ENCODE measurements at regions not wholly inside any gene's neighbourhood (a gene's known extent, or its start where the extent isn't known, plus 50 kb on each side); places are given as distances from the start of the nearest gene placed in this dataset.

DNA sequence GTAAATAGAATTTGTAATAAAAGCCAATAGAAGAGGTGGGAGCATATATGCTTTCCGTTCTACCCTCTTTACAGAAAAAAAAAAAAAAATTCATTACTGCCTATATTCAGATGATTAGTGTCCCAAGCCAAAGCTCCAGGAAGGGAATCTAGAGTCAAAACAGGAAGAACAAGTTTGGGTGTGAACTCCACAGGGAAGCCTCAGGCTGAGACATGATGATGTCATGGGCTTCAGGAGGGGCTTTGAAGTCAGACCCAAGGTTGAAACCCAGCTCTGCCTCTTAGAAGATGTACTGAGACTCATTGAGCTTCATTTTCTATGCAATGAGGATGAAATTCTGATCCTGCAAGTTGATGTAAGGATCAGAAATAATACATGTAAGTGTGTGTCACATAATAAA is 250.0 kb upstream of the ADGRL2 start:
- H3K9me3 ChIP-seq (ENCODE audit: control insufficient read depth, low read length, poor library complexity, severe bottlenecking), result no peaks in the 10 kb centered on the region
- DNase-seq, result no peak
- H3K27me3 Mint-ChIP-seq, result no peaks in the 10 kb centered on the region
- no peaks in the 10 kb centered on the region for H3K4me1 Mint-ChIP-seq
- H3K27ac Mint-ChIP-seq, result no peak overlapping the region
- no peak for ATAC-seq
- H3K36me3 Mint-ChIP-seq (ENCODE audit: low read depth), result no peaks in the 10 kb centered on the region
- no peak overlapping the region for H3K4me3 Mint-ChIP-seq

- Mint-ChIP-seq H3K4me1 (no peaks in the 10 kb centered on the region), H3K27ac (no peak overlapping the region), H3K4me3 (no peak overlapping the region), H3K36me3 (ENCODE audit: low read depth) (no peaks in the 10 kb centered on the region), H3K27me3 (no peaks in the 10 kb centered on the region)
- ATAC-seq (no peak), DNase-seq (no peak)
- H3K9me3 ChIP-seq (ENCODE audit: control insufficient read depth, low read length, poor library complexity, severe bottlenecking), result no peaks in the 10 kb centered on the region
Observed at GRCh38 chr1:81549588-81550127, 251.1 kb upstream of the ADGRL2 start.

- no peak overlapping the region for H3K27ac Mint-ChIP-seq
- H3K27me3 Mint-ChIP-seq, result no peaks in the 10 kb centered on the region
- DNase-seq, result no peak
- H3K4me1 Mint-ChIP-seq, result no peaks in the 10 kb centered on the region
- no peak for ATAC-seq
- no peak overlapping the region for H3K4me3 Mint-ChIP-seq
- H3K36me3 Mint-ChIP-seq (ENCODE audit: low read depth), result no peaks in the 10 kb centered on the region
- H3K9me3 ChIP-seq (ENCODE audit: control insufficient read depth, low read length, poor library complexity, severe bottlenecking), result no peaks in the 10 kb centered on the region
Observed at GRCh38 chr1:81548918-81549587, 251.7 kb upstream of the ADGRL2 start.

GRCh38 chr1:81547912-81548303 is 252.8 kb upstream of the ADGRL2 start:
- Mint-ChIP-seq H3K4me1 (no peaks in the 10 kb centered on the region), H3K4me3 (no peak overlapping the region), H3K36me3 (ENCODE audit: low read depth) (no peaks in the 10 kb centered on the region), H3K27ac (no peak overlapping the region), H3K27me3 (no peaks in the 10 kb centered on the region)
- H3K9me3 ChIP-seq (ENCODE audit: control insufficient read depth, low read length, poor library complexity, severe bottlenecking), result no peaks in the 10 kb centered on the region
- ATAC-seq (no peak), DNase-seq (no peak)

GRCh38 chr1:81547261-81547911 is 253.3 kb upstream of the ADGRL2 start:
- H3K27ac Mint-ChIP-seq, result no peak overlapping the region
- DNase-seq (no peak), ATAC-seq (no peak)
- H3K4me3 Mint-ChIP-seq, result no peak overlapping the region
- H3K36me3 Mint-ChIP-seq (ENCODE audit: low read depth), result no peaks in the 10 kb centered on the region
- no peaks in the 10 kb centered on the region for H3K4me1 Mint-ChIP-seq
- no peaks in the 10 kb centered on the region for H3K27me3 Mint-ChIP-seq
- no peaks in the 10 kb centered on the region for H3K9me3 ChIP-seq (ENCODE audit: control insufficient read depth, low read length, poor library complexity, severe bottlenecking)

- Mint-ChIP-seq H3K36me3 (ENCODE audit: low read depth) (no peaks in the 10 kb centered on the region), H3K27me3 (no peaks in the 10 kb centered on the region), H3K4me1 (no peaks in the 10 kb centered on the region), H3K27ac (no peak overlapping the region), H3K4me3 (no peak overlapping the region)
- no peaks in the 10 kb centered on the region for H3K9me3 ChIP-seq (ENCODE audit: control insufficient read depth, low read length, poor library complexity, severe bottlenecking)
- ATAC-seq (no peak), DNase-seq (no peak)
Observed at GRCh38 chr1:81545734-81546133, 255.0 kb upstream of the ADGRL2 start.

GRCh38 chr1:81543764-81544163 is 257.0 kb upstream of the ADGRL2 start:
- no peaks in the 10 kb centered on the region for H3K27me3 Mint-ChIP-seq
- H3K4me1 Mint-ChIP-seq, result no peaks in the 10 kb centered on the region
- H3K36me3 Mint-ChIP-seq (ENCODE audit: low read depth), result no peaks in the 10 kb centered on the region
- no peak for DNase-seq
- no peaks in the 10 kb centered on the region for H3K9me3 ChIP-seq (ENCODE audit: control insufficient read depth, low read length, poor library complexity, severe bottlenecking)
- H3K27ac Mint-ChIP-seq, result no peak overlapping the region
- no peak for ATAC-seq
- H3K4me3 Mint-ChIP-seq, result no peak overlapping the region

GRCh38 chr1:81542196-81542595 is 258.5 kb upstream of the ADGRL2 start:
- Mint-ChIP-seq H3K36me3 (ENCODE audit: low read depth) (no peaks in the 10 kb centered on the region), H3K27ac (no peak overlapping the region), H3K4me3 (no peak overlapping the region), H3K27me3 (no peaks in the 10 kb centered on the region), H3K4me1 (no peaks in the 10 kb centered on the region)
- DNase-seq, result no peak
- no peaks in the 10 kb centered on the region for H3K9me3 ChIP-seq (ENCODE audit: control insufficient read depth, low read length, poor library complexity, severe bottlenecking)
- no peak for ATAC-seq

- H3K36me3 Mint-ChIP-seq (ENCODE audit: low read depth), result no peaks in the 10 kb centered on the region
- ATAC-seq (no peak), DNase-seq (no peak)
- H3K9me3 ChIP-seq (ENCODE audit: control insufficient read depth, low read length, poor library complexity, severe bottlenecking), result no peaks in the 10 kb centered on the region
- no peaks in the 10 kb centered on the region for H3K4me1 Mint-ChIP-seq
- H3K27me3 Mint-ChIP-seq, result no peaks in the 10 kb centered on the region
- H3K4me3 Mint-ChIP-seq, result no peak overlapping the region
- H3K27ac Mint-ChIP-seq, result peak overlapping the region; percentile 49
Observed at GRCh38 chr1:81540216-81540615, 260.5 kb upstream of the ADGRL2 start.

GRCh38 chr1:81529014-81529413 is 271.7 kb upstream of the ADGRL2 start:
- no peaks in the 10 kb centered on the region for H3K9me3 ChIP-seq (ENCODE audit: control insufficient read depth, low read length, poor library complexity, severe bottlenecking)
- Mint-ChIP-seq H3K4me3 (no peak overlapping the region), H3K27ac (no peak overlapping the region), H3K36me3 (ENCODE audit: low read depth) (no peaks in the 10 kb centered on the region), H3K4me1 (no peaks in the 10 kb centered on the region), H3K27me3 (no peaks in the 10 kb centered on the region)
- ATAC-seq (no peak), DNase-seq (no peak)

DNA sequence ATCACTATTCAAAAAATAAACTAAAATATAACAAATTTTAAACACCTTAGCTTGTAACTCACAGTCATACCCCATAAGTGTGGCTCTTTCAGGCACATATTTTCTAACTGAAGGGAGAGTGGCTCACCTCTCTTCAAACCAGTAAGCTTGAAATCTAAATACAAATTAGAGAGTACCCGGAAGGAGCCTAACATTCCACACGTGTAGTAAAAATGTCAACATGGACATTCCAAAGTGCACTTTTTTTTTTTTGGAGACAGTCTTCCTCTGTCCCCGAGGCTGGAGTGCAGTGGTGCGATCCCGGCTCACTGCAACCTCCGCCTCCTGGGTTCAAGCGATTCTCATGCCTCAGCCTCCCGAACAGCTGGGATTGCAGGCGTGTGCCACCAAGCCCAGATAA is 275.6 kb upstream of the ADGRL2 start:
- no peak overlapping the region for H3K27ac Mint-ChIP-seq
- no peak for DNase-seq
- no peak for ATAC-seq

GRCh38 chr1:81519987-81520386 is 280.7 kb upstream of the ADGRL2 start:
- Mint-ChIP-seq H3K4me1 (no peaks in the 10 kb centered on the region), H3K36me3 (ENCODE audit: low read depth) (no peaks in the 10 kb centered on the region), H3K4me3 (no peak overlapping the region), H3K27ac (no peak overlapping the region), H3K27me3 (no peaks in the 10 kb centered on the region)
- no peak for ATAC-seq
- no peaks in the 10 kb centered on the region for H3K9me3 ChIP-seq (ENCODE audit: control insufficient read depth, low read length, poor library complexity, severe bottlenecking)
- no peak for DNase-seq

More for the DNA sequence above, 275.6 kb upstream of the ADGRL2 start:
- Mint-ChIP-seq H3K36me3 (ENCODE audit: low read depth) (no peaks in the 10 kb centered on the region), H3K27me3 (no peaks in the 10 kb centered on the region), H3K4me1 (no peaks in the 10 kb centered on the region), H3K4me3 (no peak overlapping the region)
- no peaks in the 10 kb centered on the region for H3K9me3 ChIP-seq (ENCODE audit: control insufficient read depth, low read length, poor library complexity, severe bottlenecking)

DNA sequence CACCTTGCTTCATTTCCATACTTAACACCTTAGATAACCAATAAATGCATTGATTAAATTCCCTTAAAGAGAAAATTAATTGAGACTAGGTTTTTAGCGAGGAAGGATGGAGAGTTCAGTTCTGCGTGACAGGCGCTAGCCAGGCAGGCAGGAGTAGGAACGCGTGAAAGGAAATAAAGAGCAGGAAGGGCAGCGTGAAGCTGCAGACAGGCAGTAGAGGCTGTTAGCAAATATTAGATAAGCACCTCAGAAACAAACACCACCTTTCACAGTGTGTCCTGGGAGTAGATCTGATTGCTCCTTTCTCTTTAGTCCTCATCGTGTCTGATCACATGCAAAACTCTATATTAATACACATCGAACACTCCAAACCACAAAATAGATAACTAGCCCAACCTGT is 282.7 kb upstream of the ADGRL2 start:
- no peak overlapping the region for H3K27ac Mint-ChIP-seq
- H3K27me3 Mint-ChIP-seq, result no peaks in the 10 kb centered on the region
- no peaks in the 10 kb centered on the region for H3K4me1 Mint-ChIP-seq
- ATAC-seq (no peak), DNase-seq (no peak)
- H3K36me3 Mint-ChIP-seq (ENCODE audit: low read depth), result no peaks in the 10 kb centered on the region
- H3K9me3 ChIP-seq (ENCODE audit: control insufficient read depth, low read length, poor library complexity, severe bottlenecking), result no peaks in the 10 kb centered on the region
- no peak overlapping the region for H3K4me3 Mint-ChIP-seq

GRCh38 chr1:81513796-81514354 is 286.9 kb upstream of the ADGRL2 start:
- no peaks in the 10 kb centered on the region for H3K4me1 Mint-ChIP-seq
- no peak overlapping the region for H3K4me3 Mint-ChIP-seq
- H3K27me3 Mint-ChIP-seq, result no peaks in the 10 kb centered on the region
- H3K9me3 ChIP-seq (ENCODE audit: control insufficient read depth, low read length, poor library complexity, severe bottlenecking), result no peaks in the 10 kb centered on the region
- no peak overlapping the region for H3K27ac Mint-ChIP-seq
- ATAC-seq, result no peak
- no peak for DNase-seq
- H3K36me3 Mint-ChIP-seq (ENCODE audit: low read depth), result no peaks in the 10 kb centered on the region
